Ectodermal cell (in vitro differentiated cells): ENCODE measurements at regions not wholly inside any gene's neighbourhood (a gene's known extent, or its start where the extent isn't known, plus 50 kb on each side); places are given as distances from the start of the nearest gene placed in this dataset.

Source experiments
- H3K27ac ChIP-seq: 2 replicates; pipeline ENCODE4 v1.7.0; 2013; ENCODE audit warnings: mild to moderate bottlenecking, low read depth, low read length; ENCODE audit not compliant: insufficient read depth, poor library complexity, severe bottlenecking
- H3K27me3 ChIP-seq: 2 replicates; pipeline ENCODE4 v1.7.0; 2013; ENCODE audit warnings: mild to moderate bottlenecking, low read length; ENCODE audit not compliant: insufficient read depth, control insufficient read depth, poor library complexity, severe bottlenecking
- H3K36me3 ChIP-seq: one replicate; pipeline ENCODE4 v1.7.0; 2013; ENCODE audit warnings: low read length; ENCODE audit not compliant: control insufficient read depth, insufficient read depth
- H3K4me1 ChIP-seq: one replicate; pipeline ENCODE4 v1.7.0; 2013; ENCODE audit warnings: low read length; ENCODE audit not compliant: control insufficient read depth, insufficient read depth
- H3K4me3 ChIP-seq: 2 replicates; pipeline ENCODE4 v1.7.0; 2013; ENCODE audit warnings: low read depth, low read length, control low read depth; ENCODE audit not compliant: insufficient read depth
- H3K9me3 ChIP-seq: 2 replicates; pipeline ENCODE4 v1.7.0; 2013; ENCODE audit warnings: mild to moderate bottlenecking, low read length, moderate library complexity; ENCODE audit not compliant: control insufficient read depth
- WGBS, 2 experiments: methylation state at CpG; one replicate each; pipeline ENCODE4 v1.1.7; 2013; ENCODE audit warnings: missing lambda C conversion rate in 2 of 2; 5-methylcytosine and 5-hydroxymethylcytosine counted together

DNA sequence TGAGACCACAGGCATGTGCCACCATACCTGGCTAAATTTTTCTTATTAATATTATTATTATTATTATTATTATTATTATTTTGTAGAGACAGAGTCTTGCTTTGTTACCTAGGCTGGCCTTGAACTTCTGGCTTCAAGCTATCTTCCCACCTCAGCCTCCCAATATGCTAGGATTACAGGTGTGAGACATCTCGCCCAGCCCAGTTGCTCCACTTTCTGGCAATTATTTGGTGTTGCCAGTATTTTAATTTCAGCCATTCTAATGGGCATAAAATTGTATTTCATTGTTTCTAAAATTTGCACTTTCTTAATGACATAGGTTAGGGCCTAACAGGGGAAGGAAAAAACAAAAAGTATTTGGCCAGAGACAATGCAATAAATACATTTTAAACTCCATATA is 1217.6 kb upstream of the ALCAM start:
- no peaks in the 10 kb centered on the region for H3K4me1 ChIP-seq
- H3K9me3 ChIP-seq = no peaks in the 10 kb centered on the region
- H3K27ac ChIP-seq = no peak overlapping the region
- no peaks in the 10 kb centered on the region for H3K36me3 ChIP-seq
- no peaks in the 10 kb centered on the region for H3K27me3 ChIP-seq
- WGBS, 2 experiments = 88 to 100% methylated on average over 1 of the region's 1 CpG
- H3K4me3 ChIP-seq = no peak overlapping the region

DNA sequence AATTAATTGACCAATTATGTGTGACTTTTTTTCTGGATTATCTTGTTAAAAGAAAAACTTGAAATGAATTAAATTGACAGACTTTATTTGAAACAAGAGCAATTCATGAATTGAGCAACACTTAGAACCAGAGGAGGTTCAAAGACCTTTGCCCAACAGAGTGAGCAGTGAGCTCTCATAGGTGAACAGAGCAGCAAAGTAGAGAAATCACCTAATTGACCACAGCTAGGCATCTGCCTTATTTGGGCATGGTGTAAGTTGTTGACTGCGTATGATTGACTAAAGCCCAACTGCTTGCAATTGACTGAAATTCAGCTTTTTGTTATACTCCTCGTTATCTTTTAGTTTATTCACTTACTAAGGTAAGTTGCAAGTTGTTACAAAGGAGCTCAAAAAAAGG is 1216.0 kb upstream of the ALCAM start:
- WGBS, 2 experiments = 89 to 100% methylated on average over 2 of the region's 2 CpGs
- Histone ChIP-seq H3K36me3 (no peaks in the 10 kb centered on the region), H3K4me1 (no peaks in the 10 kb centered on the region), H3K27me3 (no peaks in the 10 kb centered on the region), H3K9me3 (no peaks in the 10 kb centered on the region), H3K4me3 (no peak overlapping the region), H3K27ac (no peak overlapping the region)

DNA sequence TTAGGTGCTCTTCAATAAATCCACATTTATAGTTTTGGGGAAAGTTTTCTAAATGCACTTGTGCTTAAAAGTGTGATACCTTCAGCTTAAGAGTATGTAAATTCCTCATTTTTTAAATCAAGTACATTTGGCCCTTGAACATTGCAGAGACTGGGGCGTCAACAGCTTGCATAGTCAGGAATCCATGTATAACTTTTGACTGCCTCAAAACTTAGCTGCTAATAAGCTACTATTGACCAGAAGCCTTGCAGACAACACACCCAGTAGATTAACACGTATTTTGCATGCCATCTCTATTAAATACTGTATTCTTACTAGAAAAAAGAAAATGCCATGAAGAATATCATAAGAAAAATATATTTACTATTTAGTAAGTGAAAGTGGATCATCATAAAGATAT is 1211.8 kb upstream of the ALCAM start:
- Histone ChIP-seq H3K36me3 (no peaks in the 10 kb centered on the region), H3K27me3 (no peaks in the 10 kb centered on the region), H3K4me1 (no peaks in the 10 kb centered on the region), H3K4me3 (no peak overlapping the region), H3K27ac (no peak overlapping the region), H3K9me3 (no peaks in the 10 kb centered on the region)
- 46 to 100% methylated on average over 1 to 2 of the region's 2 CpGs for WGBS, 2 experiments

DNA sequence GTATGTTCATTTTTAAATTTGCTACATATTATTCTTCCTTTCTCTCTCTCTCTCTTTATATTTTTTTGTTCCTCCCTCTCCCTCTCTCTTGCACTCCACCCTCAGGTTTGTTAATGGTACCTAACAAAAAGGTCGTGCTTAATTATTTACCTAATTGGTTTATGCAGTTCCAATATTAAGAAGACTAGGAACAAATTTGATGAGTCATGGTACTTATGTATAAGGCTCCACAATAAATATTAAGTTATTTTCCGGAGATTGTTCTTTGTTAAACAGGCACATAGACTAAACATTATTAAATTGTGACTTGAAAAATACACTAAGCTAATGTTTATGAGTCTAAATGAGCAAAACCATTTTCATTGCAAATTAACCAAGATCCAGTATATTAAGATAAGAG is 1200.8 kb upstream of the ALCAM start:
- no peaks in the 10 kb centered on the region for H3K36me3 ChIP-seq
- peaks cover 5% of the 10 kb centered on the region for H3K9me3 ChIP-seq
- H3K4me3 ChIP-seq = no peak overlapping the region
- H3K4me1 ChIP-seq = no peaks in the 10 kb centered on the region
- H3K27ac ChIP-seq = no peak overlapping the region
- WGBS, 2 experiments = 100% methylated on average over 1 of the region's 2 CpGs; no CpG with 5 or more reads in 1 of the 2 experiments
- H3K27me3 ChIP-seq = no peaks in the 10 kb centered on the region

DNA sequence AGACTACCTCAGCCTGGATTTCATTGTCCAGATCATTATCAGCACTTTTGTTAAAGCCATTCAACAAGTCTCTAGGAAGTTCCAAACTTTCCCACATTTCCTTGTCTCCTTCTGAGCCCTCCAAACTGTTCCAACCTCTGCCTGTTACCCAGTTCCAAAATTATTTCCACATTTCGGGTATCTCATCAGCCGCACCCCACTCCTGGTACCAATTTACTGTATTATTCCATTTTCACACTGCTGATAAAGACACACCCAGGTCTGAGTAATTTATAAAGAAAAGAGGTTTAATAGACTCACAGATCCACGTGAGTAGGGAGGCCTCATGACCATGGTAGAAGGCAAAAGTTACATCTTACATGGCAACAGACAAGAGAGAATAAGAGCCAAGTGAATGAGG is 1198.3 kb upstream of the ALCAM start:
- H3K9me3 ChIP-seq = peaks cover 5% of the 10 kb centered on the region
- H3K27me3 ChIP-seq = no peaks in the 10 kb centered on the region
- 84 to 94% methylated on average over 3 of the region's 3 CpGs for WGBS, 2 experiments
- no peaks in the 10 kb centered on the region for H3K4me1 ChIP-seq
- no peak overlapping the region for H3K27ac ChIP-seq
- no peaks in the 10 kb centered on the region for H3K36me3 ChIP-seq
- no peak overlapping the region for H3K4me3 ChIP-seq

DNA sequence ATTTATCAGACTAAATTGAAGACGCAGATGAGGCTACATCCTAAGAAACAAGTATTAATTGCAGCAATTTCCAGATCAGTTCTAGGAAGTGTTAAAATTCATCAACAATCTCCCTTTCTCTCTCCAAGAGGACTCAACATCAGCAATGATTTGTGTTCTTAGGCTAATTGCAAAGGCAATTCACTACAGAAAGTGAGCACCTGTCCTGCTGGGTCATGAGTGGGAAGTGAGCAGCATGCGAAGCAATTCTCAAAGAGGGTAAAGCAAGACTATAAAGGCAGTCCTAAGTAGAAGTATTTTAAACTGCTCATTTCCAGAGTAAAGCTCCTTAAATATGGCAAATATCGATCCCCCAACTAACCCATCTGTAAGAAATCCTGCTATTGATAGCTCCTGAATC is 1191.0 kb upstream of the ALCAM start:
- H3K36me3 ChIP-seq = no peaks in the 10 kb centered on the region
- no peaks in the 10 kb centered on the region for H3K4me1 ChIP-seq
- no peaks in the 10 kb centered on the region for H3K9me3 ChIP-seq
- 88 to 95% methylated on average over 3 of the region's 3 CpGs for WGBS, 2 experiments
- no peaks in the 10 kb centered on the region for H3K27me3 ChIP-seq
- no peak overlapping the region for H3K4me3 ChIP-seq
- H3K27ac ChIP-seq = no peak overlapping the region

DNA sequence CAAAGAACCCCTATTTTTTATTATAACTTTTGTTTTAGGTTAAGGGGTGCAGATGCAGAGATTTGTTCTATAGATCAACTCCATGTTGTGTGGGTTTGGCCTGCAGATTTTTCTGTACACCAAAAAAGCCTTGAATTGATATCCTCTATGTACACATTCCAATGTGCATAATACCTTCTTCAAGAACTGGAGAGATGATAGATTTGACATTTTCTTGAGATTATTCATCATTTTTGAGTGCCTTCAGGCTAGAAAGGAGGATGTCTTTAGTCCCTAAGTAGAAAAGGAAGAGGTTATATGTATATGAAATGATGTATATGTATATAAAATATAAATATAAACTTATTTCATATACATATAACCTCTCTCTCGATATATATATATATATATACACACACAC is 1190.0 kb upstream of the ALCAM start:
- Histone ChIP-seq H3K4me1 (no peaks in the 10 kb centered on the region), H3K9me3 (no peaks in the 10 kb centered on the region), H3K36me3 (no peaks in the 10 kb centered on the region), H3K4me3 (no peak overlapping the region), H3K27me3 (no peaks in the 10 kb centered on the region), H3K27ac (no peak overlapping the region)
- WGBS, 2 experiments = no CpG with 5 or more reads among the region's 1 CpG

DNA sequence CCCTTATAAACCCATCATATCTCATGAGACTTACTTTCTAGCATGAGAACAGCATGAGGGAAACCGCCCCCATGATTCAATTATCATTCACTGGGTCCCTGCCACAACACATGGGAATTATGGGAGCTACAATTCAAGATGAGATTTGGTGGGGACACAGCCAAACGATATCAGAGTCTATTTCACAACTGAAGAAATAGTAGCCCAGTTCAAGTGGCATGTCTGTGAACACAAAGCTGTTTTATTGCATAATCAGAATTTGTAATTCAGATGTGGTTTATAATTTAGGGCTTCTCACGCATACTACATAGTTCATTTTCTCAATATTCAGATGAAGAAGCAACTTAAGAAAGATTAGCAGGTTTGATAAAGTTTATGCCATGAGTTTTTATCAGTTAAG is 1188.0 kb upstream of the ALCAM start:
- Histone ChIP-seq H3K9me3 (no peaks in the 10 kb centered on the region), H3K27ac (no peak overlapping the region), H3K4me3 (no peak overlapping the region), H3K4me1 (no peaks in the 10 kb centered on the region), H3K27me3 (no peaks in the 10 kb centered on the region), H3K36me3 (no peaks in the 10 kb centered on the region)
- 88 to 100% methylated on average over 2 to 3 of the region's 3 CpGs for WGBS, 2 experiments

DNA sequence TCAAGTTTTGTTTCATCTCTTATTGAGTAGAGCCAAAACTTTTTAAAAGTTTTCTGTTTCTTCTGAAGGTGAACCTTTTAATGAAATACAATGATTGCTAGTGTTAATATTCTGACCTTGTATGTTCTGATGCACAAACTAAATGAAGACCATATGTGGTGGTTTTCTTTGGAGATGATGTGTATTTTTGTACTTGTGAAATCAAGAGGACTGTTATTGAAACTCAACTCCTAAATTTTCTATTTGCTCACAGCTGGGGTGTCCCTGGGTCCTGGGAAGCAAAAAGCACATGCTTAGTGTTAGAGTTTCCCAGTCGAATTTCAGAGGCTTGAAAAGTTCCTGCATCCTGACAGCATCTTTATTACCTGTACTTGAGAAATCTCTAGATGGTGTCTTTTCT is 1185.8 kb upstream of the ALCAM start:
- H3K4me1 ChIP-seq = no peaks in the 10 kb centered on the region
- H3K9me3 ChIP-seq = no peaks in the 10 kb centered on the region
- H3K27ac ChIP-seq = no peak overlapping the region
- WGBS, 2 experiments = 67 to 100% methylated on average over 1 of the region's 1 CpG
- no peaks in the 10 kb centered on the region for H3K36me3 ChIP-seq
- no peak overlapping the region for H3K4me3 ChIP-seq
- H3K27me3 ChIP-seq = no peaks in the 10 kb centered on the region

DNA sequence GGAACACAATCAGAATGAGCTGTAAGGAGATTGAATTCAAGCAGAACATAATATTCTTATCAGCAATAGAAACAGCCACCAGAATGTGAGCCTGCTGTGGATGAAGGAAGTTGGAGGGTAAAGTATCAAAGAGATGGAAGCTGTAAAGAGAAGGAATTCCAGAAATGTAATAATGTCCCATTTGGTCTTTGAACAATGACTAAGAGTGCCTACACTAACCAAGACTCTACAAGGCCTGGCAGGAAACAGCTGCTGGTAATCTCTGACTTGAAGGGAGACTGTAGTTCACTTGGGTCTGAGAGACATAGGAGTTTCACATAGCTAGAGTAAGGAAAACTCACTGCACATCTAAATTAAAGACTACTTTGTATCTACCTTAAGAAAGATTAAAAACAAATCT is 1176.0 kb upstream of the ALCAM start:
- Histone ChIP-seq H3K9me3 (no peaks in the 10 kb centered on the region), H3K27ac (no peak overlapping the region), H3K4me1 (no peaks in the 10 kb centered on the region), H3K4me3 (no peak overlapping the region), H3K36me3 (no peaks in the 10 kb centered on the region), H3K27me3 (no peaks in the 10 kb centered on the region)

DNA sequence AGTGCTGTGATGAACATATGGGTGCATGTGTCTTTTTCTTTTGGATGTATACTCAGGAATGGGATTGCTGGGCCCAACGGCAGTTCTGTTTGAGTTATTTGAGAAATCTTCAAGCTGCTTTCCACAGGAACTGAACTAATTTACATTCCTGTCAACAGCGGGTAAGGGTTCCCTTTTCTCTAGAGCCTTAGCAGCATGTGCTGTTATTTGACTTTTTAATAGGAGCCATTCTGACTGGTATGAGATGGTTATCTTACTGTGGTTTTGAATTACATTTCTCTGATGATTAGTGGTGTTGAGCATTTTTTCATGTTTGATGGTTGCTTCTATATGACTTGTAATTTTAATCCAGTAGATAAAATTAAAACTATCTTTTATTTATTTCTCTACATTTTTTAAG is 1168.6 kb upstream of the ALCAM start:
- Histone ChIP-seq H3K4me1 (no peaks in the 10 kb centered on the region), H3K27me3 (no peaks in the 10 kb centered on the region), H3K36me3 (no peaks in the 10 kb centered on the region), H3K4me3 (no peak overlapping the region), H3K9me3 (no peaks in the 10 kb centered on the region), H3K27ac (no peak overlapping the region)
- 72 to 89% methylated on average over 2 of the region's 2 CpGs for WGBS, 2 experiments
